PC-3 (cell line): ENCODE measurements at regions not wholly inside any gene's neighbourhood (a gene's known extent, or its start where the extent isn't known, plus 50 kb on each side); places are given as distances from the start of the nearest gene placed in this dataset.

Source experiments
- ATAC-seq: fragments of 200-7000 bp; cut with Tn5 transposase; 2 replicates; pipeline ENCODE4 v1.9.1; 2020; ENCODE audit warnings: mild to moderate bottlenecking, moderate library complexity
- BruUV-seq: library from RNA; stranded (reverse); fragments of 400-500 nt; replicated peaks from 2 replicates; lab custom pipeline; 2021; lab: Mats Ljungman, UMichigan
- CTCF ChIA-PET: fragments of 300-600 bp; sonication (Branson Sonifier 250); formaldehyde crosslinking; loops from one replicate; lab custom pipeline; 2022; ENCODE audit warnings: antibody characterized with exemption; lab: Charles Lee
- POLR2A ChIA-PET: fragments of 300-600 bp; sonication (Branson Sonifier 250); formaldehyde crosslinking; loops from one replicate; lab custom pipeline; 2022; ENCODE audit warnings: antibody characterized with exemption; ENCODE audit not compliant: unreplicated experiment; lab: Charles Lee
- DNase-seq: peaks from one replicate; pipeline ENCODE4 v3.0.0-alpha.2; 2015
- H2AFZ ChIP-seq: fragments of 300-600 bp; sonication (generic); 2 replicates; pipeline ENCODE4 v1.6.0; 2016; ENCODE audit warnings: antibody characterized with exemption, low read length
- H3F3A ChIP-seq: fragments of 300-600 bp; sonication (generic); one replicate; pipeline ENCODE4 v1.6.0; 2017; ENCODE audit warnings: antibody characterized with exemption, low read length, control low read depth, mild to moderate bottlenecking; ENCODE audit not compliant: unreplicated experiment
- H3K27ac ChIP-seq: fragments of 300-600 bp; sonication (generic); 2 replicates; pipeline ENCODE4 v1.5.1; 2016; ENCODE audit warnings: mild to moderate bottlenecking, low read length
- H3K27me3 ChIP-seq: fragments of 300-600 bp; sonication (generic); 2 replicates; pipeline ENCODE4 v1.6.1; 2016; ENCODE audit warnings: low read length, mixed read lengths
- H3K36me3 ChIP-seq: fragments of 300-600 bp; sonication (generic); 2 replicates; pipeline ENCODE4 v1.6.1; 2016; ENCODE audit warnings: low read depth, mixed run types, low read length, mixed read lengths
- H3K4me1 ChIP-seq: fragments of 300-600 bp; sonication (generic); 2 replicates; pipeline ENCODE4 v1.5.1; 2016; ENCODE audit warnings: low read length; ENCODE audit not compliant: insufficient read depth
- H3K4me2 ChIP-seq: fragments of 300-600 bp; sonication (generic); 2 replicates; pipeline ENCODE4 v1.6.0; 2016; ENCODE audit warnings: low read length
- H3K4me3 ChIP-seq: fragments of 300-600 bp; sonication (generic); 2 replicates; pipeline ENCODE4 v1.5.1; 2016; ENCODE audit warnings: mild to moderate bottlenecking, low read length, mixed read lengths
- H3K79me2 ChIP-seq: fragments of 300-600 bp; sonication (generic); 2 replicates; pipeline ENCODE4 v1.6.1; 2017; ENCODE audit warnings: low read length, mixed read lengths
- H3K9ac ChIP-seq: fragments of 300-600 bp; sonication (generic); 2 replicates; pipeline ENCODE4 v1.6.0; 2016; ENCODE audit warnings: mild to moderate bottlenecking, low read length
- H3K9me2 ChIP-seq: fragments of 300-600 bp; sonication (generic); replicated peaks from 2 replicates; pipeline ENCODE4 v1.6.1; 2016; ENCODE audit warnings: mixed run types, low read length, mixed read lengths
- H3K9me3 ChIP-seq: fragments of 300-600 bp; sonication (generic); 2 replicates; pipeline ENCODE4 v1.6.1; 2016; ENCODE audit warnings: low read length, mixed read lengths
- H4K20me1 ChIP-seq: fragments of 300-600 bp; sonication (generic); 2 replicates; pipeline ENCODE4 v1.6.1; 2016; ENCODE audit warnings: low read length, mixed read lengths
- CTCF ChIP-seq: fragments of 300-600 bp; sonication (generic); conservative IDR thresholded peaks from 2 replicates; pipeline ENCODE4 v1.5.1; 2017; ENCODE audit warnings: antibody characterized with exemption, low read depth, mild to moderate bottlenecking, low read length
- EZH2 ChIP-seq: fragments of 300-600 bp; sonication (generic); IDR thresholded peaks from one replicate; pipeline ENCODE4 v1.6.1; 2017; ENCODE audit warnings: antibody characterized with exemption, mild to moderate bottlenecking, low read length; ENCODE audit not compliant: unreplicated experiment
- EZH2phosphoT487 ChIP-seq: fragments of 300-600 bp; sonication (generic); IDR thresholded peaks from 2 replicates; pipeline ENCODE4 v1.6.1; 2018; ENCODE audit warnings: mild to moderate bottlenecking, antibody characterized with exemption, low read length, borderline replicate concordance
- intact Hi-C: fragments of 100-400 bp; cut with micrococcal nuclease; formaldehyde crosslinking; loops from 2 replicates; pipeline ENCODE4 v1.9.0; 2023

DNA sequence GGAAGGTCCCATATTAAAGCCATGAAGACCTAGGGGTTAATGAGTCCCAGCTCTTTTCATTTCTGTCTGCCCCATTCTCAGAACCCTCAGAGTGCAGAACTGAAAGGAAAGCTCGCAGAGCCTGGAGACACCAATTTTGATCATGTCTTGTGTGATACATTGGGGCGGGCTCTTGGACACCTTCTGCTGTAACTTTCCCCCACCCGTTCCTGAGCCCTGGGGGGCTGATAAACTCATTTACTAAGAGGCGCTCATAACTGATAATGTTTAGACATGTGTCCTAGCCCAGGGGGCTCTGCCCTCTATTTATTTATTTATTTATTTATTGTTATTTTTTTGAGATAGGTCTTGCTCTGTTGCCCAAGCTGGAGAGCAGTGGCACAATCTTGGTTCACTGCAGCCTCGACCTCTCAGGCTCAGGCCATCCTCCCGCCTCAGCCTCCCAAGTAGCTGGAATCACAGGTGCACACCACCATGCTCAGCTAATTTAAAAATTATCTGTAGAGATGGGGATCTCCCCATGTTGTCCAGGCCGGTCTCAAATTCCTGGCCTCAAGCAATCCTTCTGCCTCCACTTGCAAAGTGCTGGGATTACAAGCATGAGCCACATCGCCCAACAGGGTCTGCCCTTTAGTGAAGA is 72.4 kb upstream of the HAAO start:
- Histone ChIP-seq H3K27ac (no peak overlapping the region), H3K4me1 (no peaks in the 10 kb centered on the region), H3K9me3 (0 out of 2 replicates have a peak, but pooled peaks cover 5% of the 10 kb centered on the region), H3K4me2 (no peak overlapping the region), H4K20me1 (no peaks in the 10 kb centered on the region), H3K9me2 (no peaks in the 10 kb centered on the region), H3K36me3 (no peaks in the 10 kb centered on the region), H3F3A (no peaks in the 10 kb centered on the region), H3K27me3 (no peaks in the 10 kb centered on the region), H3K9ac (no peak overlapping the region), H3K79me2 (no peaks in the 10 kb centered on the region), H3K4me3 (no peak overlapping the region), H2AFZ (no peak overlapping the region)
- DNase-seq, result no peak
- ChIA-PET CTCF (no interaction called here), POLR2A (no interaction called here)
- intact Hi-C loops, result no loop called here
- BruUV-seq, result no TSS peak
- ATAC-seq, result no peak
- TF ChIP-seq EZH2phosphoT487, result no peak
- TF ChIP-seq CTCF, result no peak
- no peak for TF ChIP-seq EZH2

DNA sequence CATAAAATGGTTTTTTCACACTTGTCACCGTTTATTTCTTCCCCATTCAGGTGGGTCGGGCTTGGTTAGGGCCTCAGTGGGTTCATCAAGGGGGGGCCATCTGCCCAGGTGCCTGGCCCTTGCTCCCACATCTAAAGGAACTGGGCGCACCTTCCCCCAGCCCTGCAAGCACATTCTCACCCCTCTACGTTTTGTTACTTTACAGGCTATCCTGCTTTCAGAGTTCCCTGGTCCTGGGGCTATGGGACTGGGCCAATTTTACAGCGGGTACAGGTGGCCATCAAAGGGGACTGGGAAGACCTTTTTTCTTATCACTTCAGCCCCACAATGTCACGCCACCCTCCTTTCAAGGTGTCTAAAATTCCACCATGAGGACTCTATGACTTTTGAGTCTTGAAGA is 71.8 kb upstream of the HAAO start:
- intact Hi-C loops, result no loop called here
- Histone ChIP-seq H4K20me1 (no peaks in the 10 kb centered on the region), H3K4me2 (no peak overlapping the region), H3K4me1 (no peaks in the 10 kb centered on the region), H3F3A (no peaks in the 10 kb centered on the region), H3K27me3 (no peaks in the 10 kb centered on the region), H3K9me3 (0 out of 2 replicates have a peak, but pooled peaks cover 2% of the 10 kb centered on the region), H3K27ac (no peak overlapping the region), H3K9ac (no peak overlapping the region), H3K4me3 (no peak overlapping the region), H3K36me3 (no peaks in the 10 kb centered on the region), H2AFZ (no peak overlapping the region), H3K79me2 (no peaks in the 10 kb centered on the region), H3K9me2 (no peaks in the 10 kb centered on the region)
- DNase-seq (no peak), ATAC-seq (no peak)
- CTCF ChIA-PET, result no interaction called here
- no TSS peak for BruUV-seq
- no peak for TF ChIP-seq EZH2
- TF ChIP-seq EZH2phosphoT487, result no peak
- TF ChIP-seq CTCF, result no peak
- POLR2A ChIA-PET, result no interaction called here

- Histone ChIP-seq H2AFZ (no peak overlapping the region), H3K9ac (no peak overlapping the region), H3K4me2 (no peak overlapping the region), H3K36me3 (no peaks in the 10 kb centered on the region), H3K9me3 (no peaks in the 10 kb centered on the region), H3K27ac (no peak overlapping the region), H3K27me3 (no peaks in the 10 kb centered on the region), H4K20me1 (no peaks in the 10 kb centered on the region), H3K4me3 (no peak overlapping the region), H3K4me1 (no peaks in the 10 kb centered on the region), H3K79me2 (no peaks in the 10 kb centered on the region), H3K9me2 (no peaks in the 10 kb centered on the region), H3F3A (no peaks in the 10 kb centered on the region)
- BruUV-seq, result no TSS peak
- no peak for TF ChIP-seq EZH2phosphoT487
- TF ChIP-seq CTCF, result no peak
- no peak for TF ChIP-seq EZH2
- intact Hi-C loops, result no loop called here
- ATAC-seq (no peak), DNase-seq (no peak)
- CTCF ChIA-PET, result no interaction called here
- POLR2A ChIA-PET, result no interaction called here
Observed at GRCh38 chr2:42863751-42864150, 71.4 kb upstream of the HAAO start.
